ENCODE measurements at regions not wholly inside any gene's neighbourhood (a gene's known extent, or its start where the extent isn't known, plus 50 kb on each side); places are given as distances from the start of the nearest gene placed in this dataset.

GRCh38 chr15:100790786-100791265, 88.8 kb upstream of the ALDH1A3 start:
- POLR2A ChIA-PET: no interaction called here
- Histone ChIP-seq H3K9me1 (ENCODE audit: control insufficient read depth, insufficient read depth, low read length) (no peaks in the 10 kb centered on the region), H2AFZ (ENCODE audit: low read depth, low read length) (no peak overlapping the region), H4K20me1 (replicated peaks; ENCODE audit: control insufficient read depth, insufficient read depth, low read length) (no peaks in the 10 kb centered on the region), H3K27ac (ENCODE audit: extremely low read depth, low read depth, low read length) (no peak overlapping the region), H3K36me3 (ENCODE audit: control insufficient read depth, insufficient read depth, low read length) (no peaks in the 10 kb centered on the region), H3K9me3 (replicated peaks; ENCODE audit: control insufficient read depth, insufficient read depth, low read depth, low read length) (no peaks in the 10 kb centered on the region), H3K9ac (ENCODE audit: insufficient read depth in 1 of 2, low read depth in 2 of 2, low read length in 2 of 2) (no peak overlapping the region), H3K4me3 (no peak overlapping the region), H3K27me3 (ENCODE audit: control insufficient read depth in 2 of 2, insufficient read depth in 2 of 2, low read length in 2 of 2) (peaks cover 8 to 41% of the 10 kb centered on the region in 2 experiments; a peak in 4 of 5 replicates), H3K4me2 (ENCODE audit: insufficient read depth, low read length) (no peak overlapping the region), H3K4me1 (replicated peaks in 1 of 2; ENCODE audit: control insufficient read depth in 2 of 2, insufficient read depth in 2 of 2, low read length in 2 of 2) (no peaks in the 10 kb centered on the region), H3K79me2 (ENCODE audit: control insufficient read depth, insufficient read depth, low read length) (no peaks in the 10 kb centered on the region)
- intact Hi-C loops (cut with micrococcal nuclease): no loop called here
- FAIRE-seq (no peak), DNase-seq (ENCODE audit: extremely low read depth in 1 of 4, low spot score in 3 of 4) (no peak), ATAC-seq (no peak)
- CTCF ChIA-PET (ENCODE audit: low intra/inter-chr PET ratio): no interaction called here
- no TSS peak for BruUV-seq (replicated peaks)
- no peak for TF ChIP-seq PHF20 (IDR thresholded peaks at IDR 0.05; ENCODE audit: partially characterized antibody)
- no peak for TF ChIP-seq RBFOX2 (IDR thresholded peaks at IDR 0.05; ENCODE audit: low read depth, low read length)
- TF ChIP-seq GTF2A2 (tag; IDR thresholded peaks at IDR 0.05): no peak
- no peak for TF ChIP-seq CBX8 (IDR thresholded peaks at IDR 0.05; ENCODE audit: borderline replicate concordance, extremely low read depth, low read depth, low read length, poor library complexity, severe bottlenecking)
- no peak for TF ChIP-seq ZNF778 (CRISPR knock-in tag; IDR thresholded peaks at IDR 0.05)
- no peak for TF ChIP-seq ZNF12 (CRISPR knock-in tag; IDR thresholded peaks at IDR 0.05)
- no peak for TF ChIP-seq NR2F6 (CRISPR knock-in tag; IDR thresholded peaks at IDR 0.05)
- no peak for TF ChIP-seq MYC (IDR thresholded peaks at IDR 0.05; ENCODE audit: low read depth, low read length)
- no peak for TF ChIP-seq MYC (CRISPR knock-in tag; IDR thresholded peaks at IDR 0.05; ENCODE audit: borderline replicate concordance, low read depth)
- TF ChIP-seq ZNF57 (CRISPR knock-in tag; IDR thresholded peaks at IDR 0.05): no peak
- no peak for TF ChIP-seq SOX6 (IDR thresholded peaks at IDR 0.05)
- no peak for TF ChIP-seq RCOR1 (IDR thresholded peaks at IDR 0.05; ENCODE audit: borderline replicate concordance in 1 of 2, low read depth in 2 of 2, low read length in 2 of 2)
- WGBS (ENCODE audit: insufficient coverage, low coverage, missing lambda C conversion rate): 6% methylated on average over 7 of the region's 8 CpGs
- in situ Hi-C loops (cut with MboI): no loop called here

All from K562 (cell line).